ENCODE measurements at regions not wholly inside any gene's neighbourhood (a gene's known extent, or its start where the extent isn't known, plus 50 kb on each side); places are given as distances from the start of the nearest gene placed in this dataset.

- Histone ChIP-seq H3K36me3 (ENCODE audit: control insufficient read depth, insufficient read depth, low read length) (no peaks in the 10 kb centered on the region), H3K9me3 (ENCODE audit: control insufficient read depth, low read length) (no peaks in the 10 kb centered on the region), H3K4me3 (ENCODE audit: extremely low read depth, insufficient read depth, low read length, poor library complexity, severe bottlenecking) (peak overlapping the region; percentile 12), H3K4me1 (ENCODE audit: control insufficient read depth, insufficient read depth, low read length, poor library complexity, severe bottlenecking) (no peaks in the 10 kb centered on the region), H3K27ac (ENCODE audit: low read depth, low read length, severe bottlenecking) (peak overlapping the region; percentile 65)
- 6 to 13% methylated on average over 5 to 6 of the region's 6 CpGs for WGBS, 2 experiments (ENCODE audit: insufficient coverage in 2 of 2)
These were observed 319.0 kb upstream of the SOX11 start for GRCh38 chr2:5373200-5373599.

- Histone ChIP-seq H3K4me1 (ENCODE audit: control insufficient read depth, insufficient read depth, low read length, poor library complexity, severe bottlenecking) (no peaks in the 10 kb centered on the region), H3K9me3 (ENCODE audit: control insufficient read depth, low read length) (no peaks in the 10 kb centered on the region), H3K4me3 (ENCODE audit: extremely low read depth, insufficient read depth, low read length, poor library complexity, severe bottlenecking) (no peak overlapping the region), H3K36me3 (ENCODE audit: control insufficient read depth, insufficient read depth, low read length) (no peaks in the 10 kb centered on the region), H3K27ac (ENCODE audit: low read depth, low read length, severe bottlenecking) (no peak overlapping the region)
- WGBS, 2 experiments (ENCODE audit: insufficient coverage in 2 of 2) = 64 to 70% methylated on average over 9 of the region's 10 CpGs
These were observed 317.4 kb upstream of the SOX11 start for GRCh38 chr2:5374762-5375161.

DNA sequence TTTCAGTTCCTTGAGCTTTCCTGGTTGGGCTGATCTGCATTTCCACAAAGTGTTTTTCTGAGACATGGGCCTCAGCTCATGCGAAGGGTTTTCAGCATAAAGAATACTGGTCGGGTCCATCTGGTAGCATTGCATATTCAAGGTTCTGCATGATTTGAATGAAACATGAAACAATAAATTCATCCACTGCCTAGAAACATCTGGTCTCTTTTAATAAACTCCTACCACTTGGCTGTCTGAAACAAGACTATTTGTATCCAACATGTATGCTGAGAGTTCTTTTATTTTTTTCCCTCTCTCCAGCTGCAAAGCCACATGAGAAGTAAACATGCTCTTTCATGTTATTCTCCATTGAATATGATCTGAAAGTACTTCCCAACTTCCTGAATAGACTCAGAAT is 314.9 kb upstream of the SOX11 start:
- WGBS, 2 experiments (ENCODE audit: insufficient coverage in 2 of 2) = 80 to 90% methylated on average over 1 to 2 of the region's 2 CpGs
- Histone ChIP-seq H3K9me3 (ENCODE audit: control insufficient read depth, low read length) (no peaks in the 10 kb centered on the region), H3K4me1 (ENCODE audit: control insufficient read depth, insufficient read depth, low read length, poor library complexity, severe bottlenecking) (no peaks in the 10 kb centered on the region), H3K27ac (ENCODE audit: low read depth, low read length, severe bottlenecking) (no peak overlapping the region), H3K36me3 (ENCODE audit: control insufficient read depth, insufficient read depth, low read length) (no peaks in the 10 kb centered on the region), H3K4me3 (ENCODE audit: extremely low read depth, insufficient read depth, low read length, poor library complexity, severe bottlenecking) (no peak overlapping the region)

- Histone ChIP-seq H3K4me1 (ENCODE audit: control insufficient read depth, insufficient read depth, low read length, poor library complexity, severe bottlenecking) (no peaks in the 10 kb centered on the region), H3K36me3 (ENCODE audit: control insufficient read depth, insufficient read depth, low read length) (no peaks in the 10 kb centered on the region), H3K4me3 (ENCODE audit: extremely low read depth, insufficient read depth, low read length, poor library complexity, severe bottlenecking) (no peak overlapping the region), H3K9me3 (ENCODE audit: control insufficient read depth, low read length) (no peaks in the 10 kb centered on the region), H3K27ac (ENCODE audit: low read depth, low read length, severe bottlenecking) (no peak overlapping the region)
- 80% methylated on average over 1 of the region's 1 CpG; no CpG with 5 or more reads in 1 of the 2 experiments for WGBS, 2 experiments (ENCODE audit: insufficient coverage in 2 of 2)
These were observed 312.4 kb upstream of the SOX11 start for GRCh38 chr2:5379811-5380210.

GRCh38 chr2:5385596-5385995 is 306.6 kb upstream of the SOX11 start:
- Histone ChIP-seq H3K4me1 (ENCODE audit: control insufficient read depth, insufficient read depth, low read length, poor library complexity, severe bottlenecking) (no peaks in the 10 kb centered on the region), H3K36me3 (ENCODE audit: control insufficient read depth, insufficient read depth, low read length) (no peaks in the 10 kb centered on the region), H3K4me3 (ENCODE audit: extremely low read depth, insufficient read depth, low read length, poor library complexity, severe bottlenecking) (no peak overlapping the region), H3K9me3 (ENCODE audit: control insufficient read depth, low read length) (no peaks in the 10 kb centered on the region), H3K27ac (ENCODE audit: low read depth, low read length, severe bottlenecking) (no peak overlapping the region)
- 82 to 96% methylated on average over 3 of the region's 3 CpGs for WGBS, 2 experiments (ENCODE audit: insufficient coverage in 2 of 2)

- no peak overlapping the region for H3K27ac ChIP-seq (ENCODE audit: low read depth, low read length, severe bottlenecking)
- H3K4me3 ChIP-seq (ENCODE audit: extremely low read depth, insufficient read depth, low read length, poor library complexity, severe bottlenecking) = no peak overlapping the region
- H3K4me1 ChIP-seq (ENCODE audit: control insufficient read depth, insufficient read depth, low read length, poor library complexity, severe bottlenecking) = no peaks in the 10 kb centered on the region
- 89% methylated on average over 1 of the region's 2 CpGs; no CpG with 5 or more reads in 1 of the 2 experiments for WGBS, 2 experiments (ENCODE audit: insufficient coverage in 2 of 2)
- H3K36me3 ChIP-seq (ENCODE audit: control insufficient read depth, insufficient read depth, low read length) = no peaks in the 10 kb centered on the region
- no peaks in the 10 kb centered on the region for H3K9me3 ChIP-seq (ENCODE audit: control insufficient read depth, low read length)
These were observed 304.8 kb upstream of the SOX11 start for GRCh38 chr2:5387406-5387805.

GRCh38 chr2:5389740-5390139 is 302.4 kb upstream of the SOX11 start:
- WGBS, 2 experiments (ENCODE audit: insufficient coverage in 2 of 2) = 85 to 92% methylated on average over 4 of the region's 5 CpGs
- H3K36me3 ChIP-seq (ENCODE audit: control insufficient read depth, insufficient read depth, low read length) = no peaks in the 10 kb centered on the region
- no peaks in the 10 kb centered on the region for H3K4me1 ChIP-seq (ENCODE audit: control insufficient read depth, insufficient read depth, low read length, poor library complexity, severe bottlenecking)
- no peak overlapping the region for H3K27ac ChIP-seq (ENCODE audit: low read depth, low read length, severe bottlenecking)
- no peak overlapping the region for H3K4me3 ChIP-seq (ENCODE audit: extremely low read depth, insufficient read depth, low read length, poor library complexity, severe bottlenecking)
- H3K9me3 ChIP-seq (ENCODE audit: control insufficient read depth, low read length) = no peaks in the 10 kb centered on the region

DNA sequence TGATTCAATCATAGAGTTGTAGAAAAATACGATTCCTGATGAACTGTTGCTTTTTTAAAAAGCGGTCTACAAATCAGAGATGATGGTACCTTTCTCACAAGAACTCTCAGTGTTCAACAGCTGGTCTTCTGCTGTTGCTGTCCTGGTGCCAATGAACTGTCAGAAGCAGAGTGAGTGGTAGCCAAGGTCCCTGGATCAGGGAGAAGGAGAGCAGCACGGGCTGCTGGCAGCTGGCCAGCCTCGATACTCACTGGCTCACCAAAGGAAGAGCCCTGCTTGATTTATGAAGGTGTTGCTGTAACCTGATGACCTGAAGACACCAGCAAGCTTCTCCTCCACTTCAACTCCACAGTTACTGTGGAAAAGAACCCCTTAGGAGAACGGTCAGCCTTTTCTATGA is 300.8 kb upstream of the SOX11 start:
- Histone ChIP-seq H3K36me3 (ENCODE audit: control insufficient read depth, insufficient read depth, low read length) (no peaks in the 10 kb centered on the region), H3K4me1 (ENCODE audit: control insufficient read depth, insufficient read depth, low read length, poor library complexity, severe bottlenecking) (no peaks in the 10 kb centered on the region), H3K9me3 (ENCODE audit: control insufficient read depth, low read length) (no peaks in the 10 kb centered on the region), H3K4me3 (ENCODE audit: extremely low read depth, insufficient read depth, low read length, poor library complexity, severe bottlenecking) (no peak overlapping the region), H3K27ac (ENCODE audit: low read depth, low read length, severe bottlenecking) (no peak overlapping the region)
- WGBS, 2 experiments (ENCODE audit: insufficient coverage in 2 of 2) = 87 to 100% methylated on average over 3 to 5 of the region's 5 CpGs

DNA sequence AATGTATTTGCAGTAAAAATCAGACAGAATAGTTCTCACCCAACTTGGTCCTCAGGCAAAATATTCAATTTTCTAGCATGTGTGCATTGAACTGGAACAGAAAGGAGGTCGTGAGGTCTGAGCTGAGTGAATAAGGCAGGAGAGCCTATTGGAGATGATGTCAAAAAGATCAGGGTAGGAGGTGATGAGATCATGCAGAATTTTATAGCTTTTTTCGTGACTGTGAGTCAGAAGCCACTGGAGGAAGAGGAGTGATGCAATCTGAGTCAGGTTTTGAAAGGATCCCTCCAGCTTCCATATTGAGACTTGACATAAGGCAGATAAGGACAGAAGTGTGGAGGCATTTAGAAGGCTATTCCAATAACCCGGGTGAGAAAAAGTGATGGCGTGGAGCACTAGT is 299.5 kb upstream of the SOX11 start:
- WGBS, 2 experiments (ENCODE audit: insufficient coverage in 2 of 2) = 87 to 90% methylated on average over 4 of the region's 4 CpGs
- no peaks in the 10 kb centered on the region for H3K4me1 ChIP-seq (ENCODE audit: control insufficient read depth, insufficient read depth, low read length, poor library complexity, severe bottlenecking)
- no peaks in the 10 kb centered on the region for H3K36me3 ChIP-seq (ENCODE audit: control insufficient read depth, insufficient read depth, low read length)
- H3K4me3 ChIP-seq (ENCODE audit: extremely low read depth, insufficient read depth, low read length, poor library complexity, severe bottlenecking) = no peak overlapping the region
- H3K9me3 ChIP-seq (ENCODE audit: control insufficient read depth, low read length) = no peaks in the 10 kb centered on the region
- no peak overlapping the region for H3K27ac ChIP-seq (ENCODE audit: low read depth, low read length, severe bottlenecking)

DNA sequence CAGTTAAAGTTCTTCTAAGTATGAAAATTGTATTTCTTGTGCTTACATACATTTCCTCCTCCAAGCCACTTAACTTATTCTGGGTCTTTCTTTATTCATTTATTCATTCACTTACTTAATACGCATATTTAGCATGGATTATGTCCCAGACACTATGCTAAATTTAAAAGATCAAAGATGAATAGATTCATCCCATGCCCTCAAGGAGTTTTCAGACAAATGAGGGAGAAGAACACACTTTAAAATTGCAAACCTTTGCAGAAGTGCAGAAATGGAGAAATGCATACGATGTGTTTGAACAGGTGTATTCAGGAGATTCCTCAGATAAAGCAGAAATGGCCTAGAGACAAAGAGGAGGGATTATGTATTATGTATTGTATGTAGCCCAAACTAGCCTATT is 298.7 kb upstream of the SOX11 start:
- no peak overlapping the region for H3K4me3 ChIP-seq (ENCODE audit: extremely low read depth, insufficient read depth, low read length, poor library complexity, severe bottlenecking)
- no peaks in the 10 kb centered on the region for H3K36me3 ChIP-seq (ENCODE audit: control insufficient read depth, insufficient read depth, low read length)
- no peak overlapping the region for H3K27ac ChIP-seq (ENCODE audit: low read depth, low read length, severe bottlenecking)
- WGBS, 2 experiments (ENCODE audit: insufficient coverage in 2 of 2) = 100% methylated on average over 1 of the region's 2 CpGs
- H3K4me1 ChIP-seq (ENCODE audit: control insufficient read depth, insufficient read depth, low read length, poor library complexity, severe bottlenecking) = no peaks in the 10 kb centered on the region
- no peaks in the 10 kb centered on the region for H3K9me3 ChIP-seq (ENCODE audit: control insufficient read depth, low read length)

DNA sequence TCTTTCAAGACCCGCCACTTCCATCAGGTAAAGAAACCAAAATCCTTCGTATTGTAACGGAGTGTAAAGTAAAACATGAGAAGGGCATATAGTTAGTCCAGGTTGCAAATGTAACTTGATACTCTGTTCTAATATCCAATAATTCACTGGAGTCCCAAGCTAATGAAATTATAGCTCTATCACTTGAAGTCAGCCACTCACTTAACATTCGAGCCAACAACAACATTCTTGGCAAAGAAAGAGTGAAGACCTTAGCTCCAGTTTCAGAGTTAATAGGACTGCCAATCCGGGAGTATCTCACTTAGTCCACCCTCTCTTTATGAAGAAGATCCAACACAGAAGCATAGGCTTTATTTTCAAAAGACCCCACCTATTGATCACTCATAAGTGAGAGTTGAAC is 298.0 kb upstream of the SOX11 start:
- WGBS, 2 experiments (ENCODE audit: insufficient coverage in 2 of 2) = 87% methylated on average over 3 of the region's 5 CpGs; no CpG with 5 or more reads in 1 of the 2 experiments
- H3K36me3 ChIP-seq (ENCODE audit: control insufficient read depth, insufficient read depth, low read length) = no peaks in the 10 kb centered on the region
- H3K27ac ChIP-seq (ENCODE audit: low read depth, low read length, severe bottlenecking) = no peak overlapping the region
- H3K9me3 ChIP-seq (ENCODE audit: control insufficient read depth, low read length) = no peaks in the 10 kb centered on the region
- no peak overlapping the region for H3K4me3 ChIP-seq (ENCODE audit: extremely low read depth, insufficient read depth, low read length, poor library complexity, severe bottlenecking)
- H3K4me1 ChIP-seq (ENCODE audit: control insufficient read depth, insufficient read depth, low read length, poor library complexity, severe bottlenecking) = no peaks in the 10 kb centered on the region
